Left kidney (tissue), 1 donor: ENCODE measurements at regions not wholly inside any gene's neighbourhood (a gene's known extent, or its start where the extent isn't known, plus 50 kb on each side); places are given as distances from the start of the nearest gene placed in this dataset.

ENCODE experiments used
- DNase-seq: peaks from one replicate; pipeline ENCODE4 v3.0.0-alpha.2; 2013

- no peak for DNase-seq
These were observed 140.5 kb upstream of the PLET1 start for GRCh38 chr11:112401036-112401769.

GRCh38 chr11:112403432-112403831, 142.8 kb upstream of the PLET1 start:
- DNase-seq: no peak

- DNase-seq: no peak
These were observed 143.5 kb upstream of the PLET1 start for GRCh38 chr11:112404112-112404511.

- DNase-seq: no peak
These were observed 147.9 kb upstream of the PLET1 start for GRCh38 chr11:112408517-112408916.

- DNase-seq: no peak
These were observed 149.7 kb upstream of the PLET1 start for GRCh38 chr11:112410325-112410724.

- no peak for DNase-seq
These were observed 151.7 kb upstream of the PLET1 start for GRCh38 chr11:112412383-112412782.

GRCh38 chr11:112417339-112417738, 156.7 kb upstream of the PLET1 start:
- DNase-seq: no peak

GRCh38 chr11:112418438-112418837, 157.8 kb upstream of the PLET1 start:
- DNase-seq: no peak

- no peak for DNase-seq
These were observed 161.2 kb upstream of the PLET1 start for GRCh38 chr11:112421879-112422278.

- DNase-seq: no peak
These were observed 164.5 kb upstream of the PLET1 start for GRCh38 chr11:112425121-112425520.

- no peak for DNase-seq
These were observed 176.4 kb upstream of the PLET1 start for GRCh38 chr11:112437096-112437495.

- no peak for DNase-seq
These were observed 179.0 kb upstream of the PLET1 start for GRCh38 chr11:112439614-112440013.

GRCh38 chr11:112440518-112440917, 179.9 kb upstream of the PLET1 start:
- DNase-seq: no peak

- DNase-seq: no peak
These were observed 187.5 kb upstream of the PLET1 start for GRCh38 chr11:112448168-112448567.

- DNase-seq: no peak
These were observed 188.1 kb upstream of the PLET1 start for GRCh38 chr11:112448806-112449205.

GRCh38 chr11:112451250-112451649, 190.6 kb upstream of the PLET1 start:
- no peak for DNase-seq

GRCh38 chr11:112453601-112454577, 193.2 kb upstream of the PLET1 start:
- no peak for DNase-seq

GRCh38 chr11:112454841-112455240, 194.2 kb upstream of the PLET1 start:
- DNase-seq: no peak

GRCh38 chr11:112455791-112456190, 195.1 kb upstream of the PLET1 start:
- DNase-seq: no peak

- DNase-seq: no peak
These were observed 196.9 kb upstream of the PLET1 start for GRCh38 chr11:112457532-112457931.

GRCh38 chr11:112459001-112459400, 198.3 kb upstream of the PLET1 start:
- no peak for DNase-seq

GRCh38 chr11:112460141-112460540, 199.5 kb upstream of the PLET1 start:
- no peak for DNase-seq

GRCh38 chr11:112464949-112465348, 204.3 kb upstream of the PLET1 start:
- DNase-seq: no peak
